GM23248 (cell line): ENCODE measurements at regions not wholly inside any gene's neighbourhood (a gene's known extent, or its start where the extent isn't known, plus 50 kb on each side); places are given as distances from the start of the nearest gene placed in this dataset.

Experiments used
- EZH2 ChIP-seq: fragments of 200-600 bp; sonication (generic); IDR thresholded peaks from 2 replicates; pipeline ENCODE4 v1.6.1; 2018; ENCODE audit warnings: antibody characterized with exemption, mild to moderate bottlenecking; ENCODE audit not compliant: insufficient read depth, poor library complexity, severe bottlenecking
- EZH2phosphoT487 ChIP-seq: fragments of 200-600 bp; sonication (generic); IDR thresholded peaks from 2 replicates; pipeline ENCODE4 v1.6.1; 2018; ENCODE audit warnings: antibody characterized with exemption, moderate library complexity, mild to moderate bottlenecking, low read depth; ENCODE audit not compliant: insufficient read depth

DNA sequence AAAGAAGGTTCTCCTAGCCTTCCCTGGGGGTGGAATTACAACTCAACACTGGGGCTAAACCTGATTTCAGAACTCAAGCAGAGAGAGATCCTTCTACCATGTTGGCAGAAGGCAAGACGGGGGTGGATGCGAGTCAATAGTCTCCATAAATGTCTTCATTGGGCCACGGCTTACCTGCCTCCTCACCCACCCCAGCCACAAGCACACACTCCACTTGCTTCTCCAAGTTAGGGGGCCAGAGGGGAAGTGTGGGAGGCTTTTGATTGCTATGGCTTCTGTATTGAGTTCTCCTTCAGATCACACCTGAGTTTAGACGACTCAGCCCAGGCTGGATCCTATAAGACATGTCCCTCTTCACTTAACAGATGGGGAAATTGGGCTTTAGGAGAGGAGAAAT lies 178.9 kb downstream of the UACA start:
- no peak for TF ChIP-seq EZH2
- TF ChIP-seq EZH2phosphoT487 = no peak
